ENCODE measurements at regions not wholly inside any gene's neighbourhood (a gene's known extent, or its start where the extent isn't known, plus 50 kb on each side); places are given as distances from the start of the nearest gene placed in this dataset.
"Not testable (repeated sequence)": the region's sequence is repeated elsewhere in the genome, so short reads cannot be mapped to it uniquely, and the experiment has no call there.

GRCh38 chr13:44713788-44714469, 137.8 kb upstream of the TSC22D1 start:
- no peak for DNase-seq (ENCODE audit: low spot score)

- no peak for DNase-seq (ENCODE audit: low spot score)
Observed at GRCh38 chr13:44711706-44712105, 135.6 kb upstream of the TSC22D1 start.

GRCh38 chr13:44710576-44710975, 134.4 kb upstream of the TSC22D1 start:
- DNase-seq (ENCODE audit: low spot score), result no peak

GRCh38 chr13:44704811-44705210, 128.7 kb upstream of the TSC22D1 start:
- not testable (repeated sequence) for DNase-seq (ENCODE audit: low spot score)

GRCh38 chr13:44703371-44703770, 127.2 kb upstream of the TSC22D1 start:
- no peak for DNase-seq (ENCODE audit: low spot score)

GRCh38 chr13:44698066-44698465, 121.9 kb upstream of the TSC22D1 start:
- no peak for DNase-seq (ENCODE audit: low spot score)

- no peak for DNase-seq (ENCODE audit: low spot score)
Observed at GRCh38 chr13:44697058-44697457, 120.9 kb upstream of the TSC22D1 start.

GRCh38 chr13:44695520-44695919, 119.4 kb upstream of the TSC22D1 start:
- DNase-seq (ENCODE audit: low spot score), result no peak

- DNase-seq (ENCODE audit: low spot score), result no peak
Observed at GRCh38 chr13:44694842-44695241, 118.7 kb upstream of the TSC22D1 start.

- DNase-seq (ENCODE audit: low spot score), result no peak
Observed at GRCh38 chr13:44694291-44694690, 118.2 kb upstream of the TSC22D1 start.

- no peak for DNase-seq (ENCODE audit: low spot score)
Observed at GRCh38 chr13:44693156-44693764, 117.1 kb upstream of the TSC22D1 start.

GRCh38 chr13:44692173-44692713, 116.1 kb upstream of the TSC22D1 start:
- DNase-seq (ENCODE audit: low spot score), result no peak

- no peak for DNase-seq (ENCODE audit: low spot score)
Observed at GRCh38 chr13:44690376-44690775, 114.2 kb upstream of the TSC22D1 start.

- DNase-seq (ENCODE audit: low spot score), result no peak
Observed at GRCh38 chr13:44688652-44689051, 112.5 kb upstream of the TSC22D1 start.

- no peak for DNase-seq (ENCODE audit: low spot score)
Observed at GRCh38 chr13:44686531-44686934, 110.4 kb upstream of the TSC22D1 start.

- no peak for DNase-seq (ENCODE audit: low spot score)
Observed at GRCh38 chr13:44685641-44686040, 109.5 kb upstream of the TSC22D1 start.

GRCh38 chr13:44682416-44682815, 106.3 kb upstream of the TSC22D1 start:
- DNase-seq (ENCODE audit: low spot score), result not testable (repeated sequence)

- DNase-seq (ENCODE audit: low spot score), result no peak
Observed at GRCh38 chr13:44680746-44681355, 104.7 kb upstream of the TSC22D1 start.

- DNase-seq (ENCODE audit: low spot score), result no peak
Observed at GRCh38 chr13:44679597-44679996, 103.5 kb upstream of the TSC22D1 start.

GRCh38 chr13:44678197-44678596, 102.1 kb upstream of the TSC22D1 start:
- DNase-seq (ENCODE audit: low spot score), result no peak

- DNase-seq (ENCODE audit: low spot score), result no peak
Observed at GRCh38 chr13:44676534-44676933, 100.4 kb upstream of the TSC22D1 start.

- DNase-seq (ENCODE audit: low spot score), result no peak
Observed at GRCh38 chr13:44669534-44669933, 93.4 kb upstream of the TSC22D1 start.

Measured in mesenteric fat pad (tissue), 1 donor.